DOHH2 (cell line): ENCODE measurements at regions not wholly inside any gene's neighbourhood (a gene's known extent, or its start where the extent isn't known, plus 50 kb on each side); places are given as distances from the start of the nearest gene placed in this dataset.

Source experiments
- H3F3A ChIP-seq: fragments of 200-600 bp; sonication (generic), shearing (Covaris generic); 2 replicates; pipeline ENCODE4 v1.6.0; 2016; ENCODE audit warnings: antibody characterized with exemption, mild to moderate bottlenecking; ENCODE audit not compliant: control insufficient read depth, insufficient read depth
- H3K27ac ChIP-seq: fragments of 200-600 bp; sonication (generic); 2 replicates; pipeline ENCODE4 v1.5.1; 2014; ENCODE audit warnings: low read depth, mild to moderate bottlenecking, low read length, moderate library complexity
- H3K27me3 ChIP-seq: fragments of 200-600 bp; sonication (generic); 2 replicates; pipeline ENCODE4 v1.6.1; 2014; ENCODE audit warnings: mild to moderate bottlenecking, low read length, mixed read lengths; ENCODE audit not compliant: control insufficient read depth
- H3K36me3 ChIP-seq: fragments of 200-600 bp; sonication (generic); 2 replicates; pipeline ENCODE4 v1.6.1; 2014; ENCODE audit warnings: mild to moderate bottlenecking, low read length, moderate library complexity, mixed read lengths; ENCODE audit not compliant: control insufficient read depth
- H3K4me1 ChIP-seq: fragments of 200-600 bp; sonication (generic); 2 replicates; pipeline ENCODE4 v1.6.1; 2014; ENCODE audit warnings: mild to moderate bottlenecking, low read length, mixed read lengths; ENCODE audit not compliant: control insufficient read depth
- H3K4me2 ChIP-seq: fragments of 200-600 bp; sonication (generic); 2 replicates; pipeline ENCODE4 v1.6.0; 2014; ENCODE audit warnings: mild to moderate bottlenecking, low read length, moderate library complexity
- H3K4me3 ChIP-seq: fragments of 200-600 bp; sonication (generic); 2 replicates; pipeline ENCODE4 v1.5.1; 2014; ENCODE audit warnings: mild to moderate bottlenecking, low read length, mixed read lengths
- H3K79me2 ChIP-seq: fragments of 200-600 bp; sonication (generic); 2 replicates; pipeline ENCODE4 v1.6.1; 2014; ENCODE audit warnings: mild to moderate bottlenecking, low read length, mixed read lengths; ENCODE audit not compliant: control insufficient read depth
- H3K9me2 ChIP-seq: fragments of 200-600 bp; sonication (generic); replicated peaks from 2 replicates; pipeline ENCODE4 v1.6.1; 2014; ENCODE audit warnings: mild to moderate bottlenecking, low read length, mixed read lengths; ENCODE audit not compliant: control insufficient read depth
- H3K9me3 ChIP-seq: fragments of 200-600 bp; sonication (generic); 2 replicates; pipeline ENCODE4 v1.6.1; 2014; ENCODE audit warnings: antibody characterized with exemption, low read length, mixed read lengths; ENCODE audit not compliant: control insufficient read depth, insufficient read depth
- H4K20me1 ChIP-seq: fragments of 200-600 bp; sonication (generic); 2 replicates; pipeline ENCODE4 v1.6.0; 2014; ENCODE audit warnings: low read depth, mild to moderate bottlenecking, antibody characterized with exemption, low read length, moderate library complexity; ENCODE audit not compliant: control insufficient read depth, insufficient read depth
- CTCF ChIP-seq: fragments of 200-600 bp; sonication (generic); IDR thresholded peaks from one replicate; pipeline ENCODE4 v1.5.1; 2014; ENCODE audit warnings: antibody characterized with exemption, mild to moderate bottlenecking, low read depth, low read length; ENCODE audit not compliant: poor library complexity, severe bottlenecking
- EZH2phosphoT487 ChIP-seq: fragments of 200-600 bp; sonication (generic); IDR thresholded peaks from 2 replicates; pipeline ENCODE4 v1.6.1; 2017; ENCODE audit warnings: borderline replicate concordance, mild to moderate bottlenecking, antibody characterized with exemption, low read length, moderate library complexity, mixed read lengths

GRCh38 chr6:6724539-6725467 lies 136.3 kb downstream of the LY86 start:
- Histone ChIP-seq H4K20me1 (no peaks in the 10 kb centered on the region), H3K27ac (no peak overlapping the region), H3F3A (no peaks in the 10 kb centered on the region), H3K79me2 (no peaks in the 10 kb centered on the region), H3K9me3 (no peaks in the 10 kb centered on the region), H3K9me2 (no peaks in the 10 kb centered on the region), H3K36me3 (no peaks in the 10 kb centered on the region), H3K27me3 (peaks cover 38% of the 10 kb centered on the region), H3K4me3 (no peak overlapping the region), H3K4me2 (peak overlapping the region; percentile 43), H3K4me1 (peaks cover 8% of the 10 kb centered on the region)
- peak; percentile 53 for TF ChIP-seq CTCF
- TF ChIP-seq EZH2phosphoT487: no peak

GRCh38 chr6:6725468-6726209 lies 137.1 kb downstream of the LY86 start:
- no peaks in the 10 kb centered on the region for H3K9me3 ChIP-seq
- no peak overlapping the region for H3K27ac ChIP-seq
- H3K4me3 ChIP-seq: no peak overlapping the region
- TF ChIP-seq EZH2phosphoT487 (no peak), CTCF (no peak)
- H3K4me1 ChIP-seq: peaks cover 8% of the 10 kb centered on the region
- H3K9me2 ChIP-seq: no peaks in the 10 kb centered on the region
- H3F3A ChIP-seq: no peaks in the 10 kb centered on the region
- H4K20me1 ChIP-seq: no peaks in the 10 kb centered on the region
- no peak overlapping the region for H3K4me2 ChIP-seq
- H3K79me2 ChIP-seq: no peaks in the 10 kb centered on the region
- no peaks in the 10 kb centered on the region for H3K36me3 ChIP-seq
- H3K27me3 ChIP-seq: peaks cover 37% of the 10 kb centered on the region

GRCh38 chr6:6728169-6728941 lies 139.8 kb downstream of the LY86 start:
- Histone ChIP-seq H3K4me1 (peaks cover 8% of the 10 kb centered on the region), H3K27ac (no peak overlapping the region), H3K4me3 (no peak overlapping the region), H3K36me3 (no peaks in the 10 kb centered on the region), H3K9me3 (no peaks in the 10 kb centered on the region), H3K27me3 (peaks cover 34% of the 10 kb centered on the region), H4K20me1 (no peaks in the 10 kb centered on the region), H3K79me2 (no peaks in the 10 kb centered on the region), H3K4me2 (no peak overlapping the region), H3F3A (no peaks in the 10 kb centered on the region), H3K9me2 (no peaks in the 10 kb centered on the region)
- TF ChIP-seq CTCF: no peak
- TF ChIP-seq EZH2phosphoT487: no peak
